ENCODE measurements at regions not wholly inside any gene's neighbourhood (a gene's known extent, or its start where the extent isn't known, plus 50 kb on each side); places are given as distances from the start of the nearest gene placed in this dataset.

GRCh38 chr20:11174861-11175260 lies 501.1 kb upstream of the JAG1 start:
- H3K36me3 ChIP-seq (ENCODE audit: control insufficient read depth, insufficient read depth, low read length): no peaks in the 10 kb centered on the region
- BruUV-seq (replicated peaks): no TSS peak
- intact Hi-C loops (cut with micrococcal nuclease; ENCODE audit: unreplicated experiment) (no loop called here), in situ Hi-C loops (cut with HindIII; ENCODE audit: low pct_unique_long_range_greater_than_20kb, low sequenced_read_pairs) (no loop called here)
- no peak for TF ChIP-seq REST (IDR thresholded peaks at IDR 0.05; ENCODE audit: insufficient read depth in 1 of 2, low read depth in 2 of 2, low read length in 1 of 2)
- no peak for TF ChIP-seq SIN3A (IDR thresholded peaks at IDR 0.05; ENCODE audit: borderline replicate concordance, insufficient read depth, low read depth, low read length)
- TF ChIP-seq TCF7L2 (IDR thresholded peaks at IDR 0.05; ENCODE audit: low read depth, low read length): no peak
- TF ChIP-seq POLR2AphosphoS5 (IDR thresholded peaks at IDR 0.05; ENCODE audit: low read depth, low read length): no peak
- TF ChIP-seq CTCF (IDR thresholded peaks at IDR 0.05): no peak
- ChIA-PET POLR2A (no interaction called here), CTCF (no interaction called here)
- no peaks in the 10 kb centered on the region for H3K4me1 ChIP-seq (ENCODE audit: control insufficient read depth, insufficient read depth, low read length)
- no peaks in the 10 kb centered on the region for H3K9me3 ChIP-seq (ENCODE audit: control insufficient read depth, insufficient read depth, low read depth, low read length)
- no peak overlapping the region for H3K27ac ChIP-seq (ENCODE audit: low read length)
- ATAC-seq (no peak), DNase-seq (ENCODE audit: low read depth, low spot score) (no peak)
- H3K27me3 ChIP-seq (ENCODE audit: control insufficient read depth, insufficient read depth, low read length): no peaks in the 10 kb centered on the region
- no peak overlapping the region for H3K4me3 ChIP-seq (ENCODE audit: low read depth in 2 of 2, low read length in 2 of 2)

- Histone ChIP-seq H3K9me3 (ENCODE audit: control insufficient read depth, insufficient read depth, low read depth, low read length) (peaks cover 3% of the 10 kb centered on the region; the same call in 1 of the 2 replicates), H3K27ac (ENCODE audit: low read length) (no peak overlapping the region), H3K4me1 (ENCODE audit: control insufficient read depth, insufficient read depth, low read length) (no peaks in the 10 kb centered on the region), H3K4me3 (ENCODE audit: low read depth in 2 of 2, low read length in 2 of 2) (no peak overlapping the region), H3K36me3 (ENCODE audit: control insufficient read depth, insufficient read depth, low read length) (no peaks in the 10 kb centered on the region), H3K27me3 (ENCODE audit: control insufficient read depth, insufficient read depth, low read length) (no peaks in the 10 kb centered on the region)
- BruUV-seq (replicated peaks): no TSS peak
- DNase-seq (ENCODE audit: low read depth, low spot score): no peak
- in situ Hi-C loops (cut with HindIII; ENCODE audit: low pct_unique_long_range_greater_than_20kb, low sequenced_read_pairs): no loop called here
- ATAC-seq: no peak
- ChIA-PET CTCF (no interaction called here), POLR2A (no interaction called here)
- TF ChIP-seq TCF7L2 (IDR thresholded peaks at IDR 0.05; ENCODE audit: low read depth, low read length) (no peak), CTCF (IDR thresholded peaks at IDR 0.05) (no peak), SIN3A (IDR thresholded peaks at IDR 0.05; ENCODE audit: borderline replicate concordance, insufficient read depth, low read depth, low read length) (no peak), REST (IDR thresholded peaks at IDR 0.05; ENCODE audit: insufficient read depth in 1 of 2, low read depth in 2 of 2, low read length in 1 of 2) (no peak), POLR2AphosphoS5 (IDR thresholded peaks at IDR 0.05; ENCODE audit: low read depth, low read length) (no peak)
- intact Hi-C loops (cut with micrococcal nuclease; ENCODE audit: unreplicated experiment): no loop called here
Measured at GRCh38 chr20:11176431-11176830, 502.6 kb upstream of the JAG1 start.

Data from Panc1 (cell line).